ENCODE measurements at regions not wholly inside any gene's neighbourhood (a gene's known extent, or its start where the extent isn't known, plus 50 kb on each side); places are given as distances from the start of the nearest gene placed in this dataset.

DNA sequence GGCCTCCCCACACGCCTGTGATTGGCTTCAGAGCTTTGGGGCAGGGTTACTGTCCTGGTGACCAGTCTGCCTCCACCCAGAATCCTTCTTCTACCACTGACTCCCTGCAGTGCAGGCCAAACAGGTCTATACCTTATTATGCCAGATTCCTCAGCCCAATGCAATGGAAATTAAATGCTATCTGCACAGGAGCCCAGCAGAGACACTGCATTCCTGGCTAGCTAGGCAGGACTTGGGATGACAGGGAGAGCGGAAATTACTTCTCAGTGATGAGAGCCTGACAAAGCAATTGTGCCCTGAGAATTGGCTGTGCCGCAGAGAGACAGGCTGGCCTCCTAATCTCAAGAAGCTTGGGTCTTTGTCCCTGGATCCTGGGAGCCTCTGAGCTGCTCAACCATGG lies 143.8 kb upstream of the NCAM1 start:
- intact Hi-C loops (cut with micrococcal nuclease) = no loop called here
- Histone ChIP-seq H3K9me3 (ENCODE audit: control insufficient read depth, insufficient read depth, low read length) (no peaks in the 10 kb centered on the region), H3K4me2 (ENCODE audit: low read depth, low read length) (no peak overlapping the region), H4K8ac (ENCODE audit: low read depth in 2 of 2, low read length in 2 of 2) (no peak overlapping the region), H3K9ac (ENCODE audit: low read depth, low read length) (no peak overlapping the region), H4K91ac (ENCODE audit: insufficient read depth, low read depth, low read length) (no peak overlapping the region), H3K79me1 (ENCODE audit: low read depth in 1 of 2, low read length in 2 of 2) (no peaks in the 10 kb centered on the region), H3K36me3 (ENCODE audit: control insufficient read depth, insufficient read depth, low read length) (no peaks in the 10 kb centered on the region), H2AK9ac (replicated peaks; ENCODE audit: low read depth, low read length, poor library complexity) (no peak overlapping the region), H2BK120ac (ENCODE audit: low read depth, low read length) (no peak overlapping the region), H2BK5ac (ENCODE audit: low read depth, low read length, poor library complexity, severe bottlenecking) (no peak overlapping the region), H3K4me3 (ENCODE audit: insufficient read depth, low read depth, low read length) (no peak overlapping the region), H4K5ac (ENCODE audit: low read depth, low read length) (no peak overlapping the region), H2AFZ (replicated peaks; ENCODE audit: low read length, poor library complexity) (no peak overlapping the region), H3K14ac (replicated peaks; ENCODE audit: low read depth, low read length) (no peak overlapping the region), H4K20me1 (ENCODE audit: insufficient read depth, low read length) (no peaks in the 10 kb centered on the region), H3K9me1 (ENCODE audit: insufficient read depth, low read length) (no peaks in the 10 kb centered on the region), H3K23ac (ENCODE audit: low read depth, low read length) (no peak overlapping the region), H2BK20ac (ENCODE audit: low read depth, low read length) (no peak overlapping the region), H3K27me3 (ENCODE audit: control insufficient read depth, insufficient read depth, low read length) (no peaks in the 10 kb centered on the region), H3K4ac (ENCODE audit: low read depth, low read length) (no peak overlapping the region), H3K18ac (ENCODE audit: low read depth, low read length) (no peak overlapping the region), H2AK5ac (ENCODE audit: low read depth, low read length) (no peak overlapping the region), H2BK15ac (ENCODE audit: low read depth, low read length) (no peak overlapping the region), H3K27ac (ENCODE audit: insufficient read depth, low read length) (no peak overlapping the region), H3K56ac (ENCODE audit: extremely low read depth, insufficient read depth, low read length) (no peak overlapping the region), H3K4me1 (ENCODE audit: control insufficient read depth, insufficient read depth, low read length) (no peaks in the 10 kb centered on the region)
- DNase-seq (no peak), ATAC-seq (ENCODE audit: low read depth) (no peak)
- no TSS peak for BruUV-seq (replicated peaks)
- WGBS, 2 experiments (ENCODE audit: extremely low coverage in 2 of 2, insufficient read length in 1 of 2) = 76% methylated on average over 2 of the region's 3 CpGs; no CpG with 5 or more reads in 1 of the 2 experiments
- in situ Hi-C loops (cut with MboI; ENCODE audit: low sequenced_read_pairs) = no loop called here
- POLR2A ChIA-PET (ENCODE audit: unreplicated experiment) = no interaction called here
- CTCF ChIA-PET = no interaction called here
- TF ChIP-seq BHLHE40 (IDR thresholded peaks at IDR 0.05; ENCODE audit: low read depth, low read length) (no peak), RFX5 (IDR thresholded peaks at IDR 0.05; ENCODE audit: low read depth, low read length) (no peak), MXI1 (IDR thresholded peaks at IDR 0.05; ENCODE audit: borderline replicate concordance, low read depth, low read length) (no peak), RAD21 (IDR thresholded peaks at IDR 0.05; ENCODE audit: low read length) (no peak), RCOR1 (IDR thresholded peaks at IDR 0.05; ENCODE audit: insufficient replicate concordance, low read length) (no peak), CEBPB (IDR thresholded peaks at IDR 0.05; ENCODE audit: low read depth, low read length) (no peak), NFE2L2 (IDR thresholded peaks at IDR 0.05; ENCODE audit: low read depth, low read length) (no peak), POLR2A (IDR thresholded peaks at IDR 0.05; ENCODE audit: low read depth, low read length) (no peak), CHD1 (IDR thresholded peaks at IDR 0.05; ENCODE audit: low read depth, low read length) (no peak), SMC3 (IDR thresholded peaks at IDR 0.05; ENCODE audit: low read depth, low read length) (no peak), MAFK (IDR thresholded peaks at IDR 0.05; ENCODE audit: low read depth, low read length) (no peak), FOS (IDR thresholded peaks at IDR 0.05; ENCODE audit: low read depth, low read length) (no peak), MAZ (IDR thresholded peaks at IDR 0.05; ENCODE audit: borderline replicate concordance, low read depth, low read length) (no peak)
- TF ChIP-seq, protein P1, sequence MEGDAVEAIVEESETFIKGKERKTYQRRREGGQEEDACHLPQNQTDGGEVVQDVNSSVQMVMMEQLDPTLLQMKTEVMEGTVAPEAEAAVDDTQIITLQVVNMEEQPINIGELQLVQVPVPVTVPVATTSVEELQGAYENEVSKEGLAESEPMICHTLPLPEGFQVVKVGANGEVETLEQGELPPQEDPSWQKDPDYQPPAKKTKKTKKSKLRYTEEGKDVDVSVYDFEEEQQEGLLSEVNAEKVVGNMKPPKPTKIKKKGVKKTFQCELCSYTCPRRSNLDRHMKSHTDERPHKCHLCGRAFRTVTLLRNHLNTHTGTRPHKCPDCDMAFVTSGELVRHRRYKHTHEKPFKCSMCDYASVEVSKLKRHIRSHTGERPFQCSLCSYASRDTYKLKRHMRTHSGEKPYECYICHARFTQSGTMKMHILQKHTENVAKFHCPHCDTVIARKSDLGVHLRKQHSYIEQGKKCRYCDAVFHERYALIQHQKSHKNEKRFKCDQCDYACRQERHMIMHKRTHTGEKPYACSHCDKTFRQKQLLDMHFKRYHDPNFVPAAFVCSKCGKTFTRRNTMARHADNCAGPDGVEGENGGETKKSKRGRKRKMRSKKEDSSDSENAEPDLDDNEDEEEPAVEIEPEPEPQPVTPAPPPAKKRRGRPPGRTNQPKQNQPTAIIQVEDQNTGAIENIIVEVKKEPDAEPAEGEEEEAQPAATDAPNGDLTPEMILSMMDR (conservative IDR thresholded peaks at IDR 0.05; ENCODE audit: low read depth, low read length) = no peak
- TF ChIP-seq, protein P2, sequence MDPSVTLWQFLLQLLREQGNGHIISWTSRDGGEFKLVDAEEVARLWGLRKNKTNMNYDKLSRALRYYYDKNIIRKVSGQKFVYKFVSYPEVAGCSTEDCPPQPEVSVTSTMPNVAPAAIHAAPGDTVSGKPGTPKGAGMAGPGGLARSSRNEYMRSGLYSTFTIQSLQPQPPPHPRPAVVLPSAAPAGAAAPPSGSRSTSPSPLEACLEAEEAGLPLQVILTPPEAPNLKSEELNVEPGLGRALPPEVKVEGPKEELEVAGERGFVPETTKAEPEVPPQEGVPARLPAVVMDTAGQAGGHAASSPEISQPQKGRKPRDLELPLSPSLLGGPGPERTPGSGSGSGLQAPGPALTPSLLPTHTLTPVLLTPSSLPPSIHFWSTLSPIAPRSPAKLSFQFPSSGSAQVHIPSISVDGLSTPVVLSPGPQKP (IDR thresholded peaks at IDR 0.05; ENCODE audit: borderline replicate concordance, low read depth, low read length) = no peak
- TF ChIP-seq, protein P3, sequence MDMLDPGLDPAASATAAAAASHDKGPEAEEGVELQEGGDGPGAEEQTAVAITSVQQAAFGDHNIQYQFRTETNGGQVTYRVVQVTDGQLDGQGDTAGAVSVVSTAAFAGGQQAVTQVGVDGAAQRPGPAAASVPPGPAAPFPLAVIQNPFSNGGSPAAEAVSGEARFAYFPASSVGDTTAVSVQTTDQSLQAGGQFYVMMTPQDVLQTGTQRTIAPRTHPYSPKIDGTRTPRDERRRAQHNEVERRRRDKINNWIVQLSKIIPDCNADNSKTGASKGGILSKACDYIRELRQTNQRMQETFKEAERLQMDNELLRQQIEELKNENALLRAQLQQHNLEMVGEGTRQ (IDR thresholded peaks at IDR 0.05; ENCODE audit: low read depth, low read length) = no peak
- dilution Hi-C loops (cut with HindIII; ENCODE audit: low sequenced_read_pairs, unreplicated experiment) = no loop called here
